ENCODE measurements at regions not wholly inside any gene's neighbourhood (a gene's known extent, or its start where the extent isn't known, plus 50 kb on each side); places are given as distances from the start of the nearest gene placed in this dataset.

GRCh38 chrX:82141942-82142341 lies 940.0 kb downstream of the SH3BGRL start:
- Mint-ChIP-seq H3K9me3 (peaks cover 34% of the 10 kb centered on the region), H3K4me3 (no peak overlapping the region), H3K27me3 (no peaks in the 10 kb centered on the region), H3K4me1 (ENCODE audit: low read depth) (no peaks in the 10 kb centered on the region), H3K27ac (no peak overlapping the region), H3K36me3 (ENCODE audit: low read depth) (no peaks in the 10 kb centered on the region)
- intact Hi-C loops (cut with micrococcal nuclease): no loop called here

- H3K4me1 Mint-ChIP-seq (ENCODE audit: low read depth): no peaks in the 10 kb centered on the region
- peaks cover 18% of the 10 kb centered on the region for H3K9me3 Mint-ChIP-seq
- intact Hi-C loops (cut with micrococcal nuclease): no loop called here
- H3K27me3 Mint-ChIP-seq: no peaks in the 10 kb centered on the region
- H3K4me3 Mint-ChIP-seq: no peak overlapping the region
- H3K27ac Mint-ChIP-seq: no peak overlapping the region
- no peaks in the 10 kb centered on the region for H3K36me3 Mint-ChIP-seq (ENCODE audit: low read depth)
These were observed 959.3 kb downstream of the SH3BGRL start for GRCh38 chrX:82161195-82161594.

GRCh38 chrX:82163701-82164100 lies 961.8 kb downstream of the SH3BGRL start:
- no peak overlapping the region for H3K4me3 Mint-ChIP-seq
- H3K36me3 Mint-ChIP-seq (ENCODE audit: low read depth): no peaks in the 10 kb centered on the region
- intact Hi-C loops (cut with micrococcal nuclease): no loop called here
- H3K27me3 Mint-ChIP-seq: no peaks in the 10 kb centered on the region
- no peaks in the 10 kb centered on the region for H3K4me1 Mint-ChIP-seq (ENCODE audit: low read depth)
- peaks cover 38% of the 10 kb centered on the region for H3K9me3 Mint-ChIP-seq
- no peak overlapping the region for H3K27ac Mint-ChIP-seq

DNA sequence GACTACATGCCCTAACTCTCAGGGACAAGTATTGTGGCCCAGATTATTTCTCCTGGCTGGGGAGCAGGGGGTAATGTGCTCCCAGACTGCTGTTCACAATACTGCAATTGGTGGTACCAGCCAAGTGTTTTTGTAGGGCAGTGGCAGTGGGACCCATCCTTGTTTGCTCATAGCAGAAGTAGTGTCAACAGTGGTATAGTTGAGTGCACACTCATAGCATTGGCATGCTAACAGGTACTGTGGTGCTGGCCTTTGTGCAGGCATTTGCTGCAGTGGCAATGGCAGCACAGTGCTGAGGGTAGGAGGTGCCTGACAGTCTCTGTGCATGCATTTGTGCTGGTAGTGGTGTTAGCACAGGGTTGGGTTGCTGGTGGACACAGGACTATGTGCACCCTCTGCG lies 995.0 kb downstream of the SH3BGRL start:
- intact Hi-C loops (cut with micrococcal nuclease): no loop called here
- no peak overlapping the region for H3K27ac Mint-ChIP-seq
- H3K9me3 Mint-ChIP-seq: peaks cover 10% of the 10 kb centered on the region
- H3K27me3 Mint-ChIP-seq: no peaks in the 10 kb centered on the region
- no peaks in the 10 kb centered on the region for H3K4me1 Mint-ChIP-seq (ENCODE audit: low read depth)
- no peak overlapping the region for H3K4me3 Mint-ChIP-seq
- H3K36me3 Mint-ChIP-seq (ENCODE audit: low read depth): no peaks in the 10 kb centered on the region

GRCh38 chrX:82208975-82209374 lies 1007.1 kb downstream of the SH3BGRL start:
- no peak overlapping the region for H3K27ac Mint-ChIP-seq
- H3K36me3 Mint-ChIP-seq (ENCODE audit: low read depth): no peaks in the 10 kb centered on the region
- intact Hi-C loops (cut with micrococcal nuclease): no loop called here
- no peaks in the 10 kb centered on the region for H3K27me3 Mint-ChIP-seq
- H3K4me3 Mint-ChIP-seq: no peak overlapping the region
- no peaks in the 10 kb centered on the region for H3K4me1 Mint-ChIP-seq (ENCODE audit: low read depth)
- no peaks in the 10 kb centered on the region for H3K9me3 Mint-ChIP-seq

- intact Hi-C loops (cut with micrococcal nuclease): no loop called here
- Mint-ChIP-seq H3K27me3 (no peaks in the 10 kb centered on the region), H3K9me3 (no peaks in the 10 kb centered on the region), H3K36me3 (ENCODE audit: low read depth) (no peaks in the 10 kb centered on the region), H3K4me3 (no peak overlapping the region), H3K27ac (no peak overlapping the region), H3K4me1 (ENCODE audit: low read depth) (no peaks in the 10 kb centered on the region)
These were observed 1016.5 kb downstream of the SH3BGRL start for GRCh38 chrX:82218361-82218760.

DNA sequence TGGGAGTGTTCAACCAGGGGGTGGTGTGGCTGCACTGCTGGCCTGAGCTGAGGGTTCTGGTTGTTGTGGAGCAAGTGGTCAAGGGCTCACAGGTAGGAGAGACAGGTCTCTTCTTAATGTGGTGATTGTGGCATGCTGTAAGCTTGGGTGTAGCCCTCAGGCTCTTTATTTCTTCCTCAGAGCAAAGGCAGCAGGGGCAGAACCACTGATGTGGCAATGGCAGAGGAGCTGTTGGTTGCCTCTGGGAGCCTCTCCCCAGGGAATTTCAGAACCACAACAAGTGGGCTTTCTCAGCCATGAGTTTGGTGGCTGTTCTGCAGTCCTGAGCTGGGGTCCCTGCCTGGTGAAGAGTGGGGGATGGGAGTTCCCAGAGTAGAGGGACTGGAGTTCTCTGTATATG lies 1017.2 kb downstream of the SH3BGRL start:
- no peaks in the 10 kb centered on the region for H3K4me1 Mint-ChIP-seq (ENCODE audit: low read depth)
- no peaks in the 10 kb centered on the region for H3K27me3 Mint-ChIP-seq
- no peak overlapping the region for H3K27ac Mint-ChIP-seq
- H3K36me3 Mint-ChIP-seq (ENCODE audit: low read depth): no peaks in the 10 kb centered on the region
- no peak overlapping the region for H3K4me3 Mint-ChIP-seq
- H3K9me3 Mint-ChIP-seq: no peaks in the 10 kb centered on the region
- intact Hi-C loops (cut with micrococcal nuclease): no loop called here

DNA sequence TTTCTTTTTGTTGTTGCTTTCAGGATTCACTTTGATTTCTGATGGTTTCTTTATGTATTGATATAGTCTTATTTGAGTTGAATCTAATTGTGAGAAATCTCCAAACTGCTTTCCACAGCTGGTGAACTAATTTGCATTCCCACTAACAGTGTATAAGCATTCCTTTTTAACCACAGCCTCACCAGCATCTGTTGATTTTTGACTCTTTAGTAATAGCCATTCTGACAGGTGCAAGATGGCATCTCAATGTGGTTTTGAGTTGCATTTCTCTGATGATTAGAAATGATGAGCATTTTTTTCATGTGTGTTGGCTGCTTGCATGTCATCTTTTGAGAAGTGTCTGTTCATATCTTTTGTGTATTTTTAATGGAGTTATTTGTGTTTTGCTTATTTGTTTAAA lies 1023.1 kb downstream of the SH3BGRL start:
- Mint-ChIP-seq H3K4me1 (ENCODE audit: low read depth) (no peaks in the 10 kb centered on the region), H3K9me3 (no peaks in the 10 kb centered on the region), H3K27ac (no peak overlapping the region), H3K27me3 (no peaks in the 10 kb centered on the region), H3K36me3 (ENCODE audit: low read depth) (no peaks in the 10 kb centered on the region), H3K4me3 (no peak overlapping the region)
- intact Hi-C loops (cut with micrococcal nuclease): no loop called here

DNA sequence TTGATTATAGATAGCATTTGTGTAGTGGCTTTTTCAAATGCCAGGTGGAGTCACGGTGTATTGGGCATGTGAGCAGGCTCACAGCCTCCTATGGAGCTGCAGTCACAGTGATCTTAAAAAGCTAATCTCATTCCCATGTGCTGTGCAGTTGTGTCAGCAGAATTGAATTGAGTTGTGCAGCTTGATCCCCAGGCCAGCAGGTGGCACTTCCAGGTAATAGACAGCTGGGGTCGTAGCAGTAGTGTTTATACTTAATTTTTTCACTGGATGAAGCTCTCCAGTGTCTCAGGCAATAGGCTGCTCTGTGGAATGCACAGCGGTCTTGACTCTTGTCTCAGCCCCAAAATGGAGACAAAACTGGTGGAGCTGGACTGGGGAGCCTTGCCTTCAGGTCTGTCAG lies 1028.1 kb downstream of the SH3BGRL start:
- no peaks in the 10 kb centered on the region for H3K27me3 Mint-ChIP-seq
- no peak overlapping the region for H3K27ac Mint-ChIP-seq
- no peaks in the 10 kb centered on the region for H3K36me3 Mint-ChIP-seq (ENCODE audit: low read depth)
- H3K4me3 Mint-ChIP-seq: no peak overlapping the region
- intact Hi-C loops (cut with micrococcal nuclease): no loop called here
- peaks cover 18% of the 10 kb centered on the region for H3K9me3 Mint-ChIP-seq
- H3K4me1 Mint-ChIP-seq (ENCODE audit: low read depth): no peaks in the 10 kb centered on the region

DNA sequence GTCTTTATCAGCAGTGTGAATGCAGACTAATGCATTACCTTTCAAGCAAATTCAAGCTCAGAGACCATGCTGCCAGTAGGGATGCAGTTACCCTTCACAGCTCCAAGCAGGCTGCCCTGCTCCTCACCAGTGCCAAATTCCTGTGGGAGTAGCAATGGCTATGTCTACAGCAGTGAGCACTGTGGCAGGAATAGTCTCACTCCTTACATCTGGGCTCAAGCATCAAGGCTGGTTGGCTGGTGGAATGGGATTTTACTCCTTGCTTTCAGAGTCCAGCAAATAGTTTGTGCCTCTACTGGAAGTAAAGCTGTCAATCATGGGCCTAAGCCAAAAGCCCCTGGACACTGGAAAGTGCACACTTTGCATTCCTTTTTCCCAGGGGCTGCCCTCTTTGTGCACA lies 1030.8 kb downstream of the SH3BGRL start:
- no peak overlapping the region for H3K4me3 Mint-ChIP-seq
- H3K27me3 Mint-ChIP-seq: no peaks in the 10 kb centered on the region
- no peaks in the 10 kb centered on the region for H3K36me3 Mint-ChIP-seq (ENCODE audit: low read depth)
- no peaks in the 10 kb centered on the region for H3K4me1 Mint-ChIP-seq (ENCODE audit: low read depth)
- intact Hi-C loops (cut with micrococcal nuclease): no loop called here
- H3K9me3 Mint-ChIP-seq: peaks cover 44% of the 10 kb centered on the region
- H3K27ac Mint-ChIP-seq: no peak overlapping the region

DNA sequence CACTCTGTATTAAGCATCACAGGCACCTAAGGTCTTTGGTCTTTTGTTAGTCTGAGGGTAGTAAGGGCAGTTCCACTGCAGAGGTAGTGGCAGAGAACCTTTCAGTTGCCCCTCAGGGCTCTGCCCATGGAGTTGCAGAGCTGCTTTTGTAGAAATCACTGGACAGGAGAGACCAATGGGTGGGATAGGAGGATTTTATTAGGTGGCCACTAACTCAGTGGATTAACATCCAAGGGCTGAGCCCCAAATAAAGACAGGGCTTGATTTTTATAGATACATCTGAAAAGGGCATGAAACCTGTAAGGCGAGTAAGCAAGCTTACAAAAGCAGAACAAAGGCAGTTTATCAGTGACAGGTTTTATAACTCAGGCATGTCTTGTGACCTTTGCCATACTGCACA lies 1035.4 kb downstream of the SH3BGRL start:
- Mint-ChIP-seq H3K27me3 (no peaks in the 10 kb centered on the region), H3K4me1 (ENCODE audit: low read depth) (no peaks in the 10 kb centered on the region), H3K27ac (no peak overlapping the region), H3K36me3 (ENCODE audit: low read depth) (no peaks in the 10 kb centered on the region), H3K4me3 (no peak overlapping the region), H3K9me3 (peaks cover 74% of the 10 kb centered on the region)
- intact Hi-C loops (cut with micrococcal nuclease): no loop called here
